HL-60 (cell line): ENCODE measurements at regions not wholly inside any gene's neighbourhood (a gene's known extent, or its start where the extent isn't known, plus 50 kb on each side); places are given as distances from the start of the nearest gene placed in this dataset.

Experiments
- DNase-seq, 2 experiments: peaks; one replicate each; pipeline ENCODE4 v3.0.0-alpha.2; 2010 to 2020; ENCODE audit warnings: low read depth in 1 of 2, low spot score in 1 of 2
- H3K27ac ChIP-seq: fragments of 250-450 bp; sonication (Bioruptor Pico); replicated peaks from 2 replicates; pipeline ENCODE4 v1.5.1; 2020; ENCODE audit warnings: mild to moderate bottlenecking, moderate library complexity
- H3K27me3 ChIP-seq: fragments of 250-450 bp; sonication (Bioruptor Pico); 2 replicates; pipeline ENCODE4 v1.5.1; 2021; ENCODE audit warnings: mild to moderate bottlenecking, moderate library complexity; ENCODE audit not compliant: insufficient read depth, poor library complexity, severe bottlenecking
- H3K4me3 ChIP-seq: replicated peaks from 2 replicates; pipeline ENCODE4 v1.5.1; 2011; ENCODE audit warnings: mild to moderate bottlenecking, control low read depth, low read length; ENCODE audit not compliant: insufficient read depth
- CTCF ChIP-seq: IDR thresholded peaks from one replicate; pipeline ENCODE4 v1.5.1; 2011; ENCODE audit warnings: low read length, control low read depth, inconsistent platforms; ENCODE audit not compliant: insufficient read depth
- GABPA ChIP-seq: IDR thresholded peaks from 2 replicates; pipeline ENCODE4 v1.6.1; 2012; ENCODE audit warnings: low read depth
- POLR2AphosphoS5 ChIP-seq: IDR thresholded peaks from 2 replicates; pipeline ENCODE4 v1.6.1; 2012; ENCODE audit warnings: low read depth
- SPI1 ChIP-seq: IDR thresholded peaks from 2 replicates; pipeline ENCODE4 v1.6.1; 2012; ENCODE audit warnings: low read depth, mild to moderate bottlenecking, borderline replicate concordance
- TF ChIP-seq, protein P1 (sequence below): IDR thresholded peaks from 2 replicates; pipeline ENCODE4 v1.6.1; 2012; ENCODE audit warnings: low read depth; ENCODE audit not compliant: insufficient replicate concordance

DNA sequence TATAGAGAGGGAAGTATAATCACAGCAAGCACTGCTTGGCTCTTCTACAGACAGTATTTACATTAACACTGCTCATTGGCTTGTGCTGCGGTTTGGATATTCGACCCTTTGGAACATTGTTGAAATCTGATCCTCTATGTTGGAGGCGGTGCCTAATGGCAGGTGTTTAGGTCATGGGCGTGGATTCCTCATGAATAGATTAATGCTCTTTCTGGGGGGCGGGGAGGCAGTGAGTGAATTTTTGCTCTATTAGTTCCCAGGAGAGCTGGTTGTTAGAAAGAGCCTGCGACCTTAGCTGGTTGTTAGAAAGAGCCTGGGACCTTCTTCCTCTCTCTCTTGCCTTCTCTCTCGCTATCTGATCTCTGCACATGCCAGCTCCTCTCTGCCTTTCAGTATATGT, 77.3 kb upstream of the SVIL start:
- TF ChIP-seq CTCF (no peak), SPI1 (no peak), POLR2AphosphoS5 (no peak), GABPA (no peak)
- TF ChIP-seq, protein P1, sequence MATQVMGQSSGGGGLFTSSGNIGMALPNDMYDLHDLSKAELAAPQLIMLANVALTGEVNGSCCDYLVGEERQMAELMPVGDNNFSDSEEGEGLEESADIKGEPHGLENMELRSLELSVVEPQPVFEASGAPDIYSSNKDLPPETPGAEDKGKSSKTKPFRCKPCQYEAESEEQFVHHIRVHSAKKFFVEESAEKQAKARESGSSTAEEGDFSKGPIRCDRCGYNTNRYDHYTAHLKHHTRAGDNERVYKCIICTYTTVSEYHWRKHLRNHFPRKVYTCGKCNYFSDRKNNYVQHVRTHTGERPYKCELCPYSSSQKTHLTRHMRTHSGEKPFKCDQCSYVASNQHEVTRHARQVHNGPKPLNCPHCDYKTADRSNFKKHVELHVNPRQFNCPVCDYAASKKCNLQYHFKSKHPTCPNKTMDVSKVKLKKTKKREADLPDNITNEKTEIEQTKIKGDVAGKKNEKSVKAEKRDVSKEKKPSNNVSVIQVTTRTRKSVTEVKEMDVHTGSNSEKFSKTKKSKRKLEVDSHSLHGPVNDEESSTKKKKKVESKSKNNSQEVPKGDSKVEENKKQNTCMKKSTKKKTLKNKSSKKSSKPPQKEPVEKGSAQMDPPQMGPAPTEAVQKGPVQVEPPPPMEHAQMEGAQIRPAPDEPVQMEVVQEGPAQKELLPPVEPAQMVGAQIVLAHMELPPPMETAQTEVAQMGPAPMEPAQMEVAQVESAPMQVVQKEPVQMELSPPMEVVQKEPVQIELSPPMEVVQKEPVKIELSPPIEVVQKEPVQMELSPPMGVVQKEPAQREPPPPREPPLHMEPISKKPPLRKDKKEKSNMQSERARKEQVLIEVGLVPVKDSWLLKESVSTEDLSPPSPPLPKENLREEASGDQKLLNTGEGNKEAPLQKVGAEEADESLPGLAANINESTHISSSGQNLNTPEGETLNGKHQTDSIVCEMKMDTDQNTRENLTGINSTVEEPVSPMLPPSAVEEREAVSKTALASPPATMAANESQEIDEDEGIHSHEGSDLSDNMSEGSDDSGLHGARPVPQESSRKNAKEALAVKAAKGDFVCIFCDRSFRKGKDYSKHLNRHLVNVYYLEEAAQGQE, result no peak
- no peak overlapping the region for H3K4me3 ChIP-seq
- H3K27ac ChIP-seq, result no peak overlapping the region
- no peaks in the 10 kb centered on the region for H3K27me3 ChIP-seq
- DNase-seq, result no peak

- TF ChIP-seq CTCF, result no peak
- TF ChIP-seq SPI1, result no peak
- no peak for TF ChIP-seq GABPA
- TF ChIP-seq, protein P1, result no peak
- H3K27ac ChIP-seq, result no peak overlapping the region
- DNase-seq, result no peak
- H3K4me3 ChIP-seq, result no peak overlapping the region
- no peaks in the 10 kb centered on the region for H3K27me3 ChIP-seq
These were observed 75.4 kb upstream of the SVIL start for GRCh38 chr10:29710128-29710527.

DNA sequence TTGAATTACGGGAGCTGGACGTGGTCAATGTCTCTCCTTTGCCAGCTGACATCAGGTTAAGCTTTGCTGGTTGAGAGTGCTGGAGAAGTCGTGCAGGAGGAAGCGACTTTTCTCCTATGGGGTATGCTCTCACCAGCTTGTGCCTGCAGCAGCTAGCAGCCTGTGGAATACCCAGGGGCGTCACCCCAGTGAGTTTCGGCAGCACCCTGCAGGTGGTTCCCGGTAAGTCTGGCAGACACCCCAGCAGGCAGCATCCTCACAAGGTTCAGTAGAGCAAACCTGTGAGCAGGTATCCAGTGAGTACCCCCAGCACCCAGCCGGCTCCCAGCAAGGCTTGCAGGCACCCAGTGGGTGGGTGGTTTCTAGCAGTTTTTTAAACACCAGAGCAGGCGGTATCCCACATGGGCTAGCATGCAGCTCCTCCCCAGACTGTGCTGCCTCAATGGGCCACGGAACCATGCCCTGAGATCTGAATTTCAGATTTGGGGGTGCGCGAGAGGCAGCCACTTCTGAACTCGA, 74.8 kb upstream of the SVIL start:
- TF ChIP-seq CTCF (no peak), POLR2AphosphoS5 (no peak), SPI1 (no peak), GABPA (no peak)
- TF ChIP-seq, protein P1, result no peak
- DNase-seq, result no peak
- H3K27me3 ChIP-seq, result no peaks in the 10 kb centered on the region
- H3K4me3 ChIP-seq, result no peak overlapping the region
- H3K27ac ChIP-seq, result no peak overlapping the region
